Hematopoietic multipotent progenitor cell treated with erythropoietin and hydrocortisone succinate and interleukin-3 and kit ligand, for 4 days (in vitro differentiated cells): ENCODE measurements at regions not wholly inside any gene's neighbourhood (a gene's known extent, or its start where the extent isn't known, plus 50 kb on each side); places are given as distances from the start of the nearest gene placed in this dataset.
"Not testable (repeated sequence)": the region's sequence is repeated elsewhere in the genome, so short reads cannot be mapped to it uniquely, and the experiment has no call there.

Source experiments
- DNase-seq: peaks from one replicate; pipeline ENCODE4 v3.0.0-alpha.2; 2015

GRCh38 chr1:182331387-182331786 lies 60.2 kb downstream of the GLUL start:
- DNase-seq: no peak

- peak; percentile 82 for DNase-seq
Observed at GRCh38 chr1:182330303-182330702, 61.3 kb downstream of the GLUL start.

GRCh38 chr1:182329471-182329870 lies 62.1 kb downstream of the GLUL start:
- peak; percentile 36 for DNase-seq

GRCh38 chr1:182328591-182328990 lies 63.0 kb downstream of the GLUL start:
- no peak for DNase-seq

- no peak for DNase-seq
Observed at GRCh38 chr1:182325339-182325738, 66.3 kb downstream of the GLUL start.

- DNase-seq: not testable (repeated sequence)
Observed at GRCh38 chr1:182321532-182321931, 70.1 kb downstream of the GLUL start.

GRCh38 chr1:182317611-182318161 lies 73.9 kb downstream of the GLUL start:
- DNase-seq: no peak

GRCh38 chr1:182316454-182316853 lies 75.1 kb downstream of the GLUL start:
- DNase-seq: not testable (repeated sequence)

GRCh38 chr1:182315167-182315556 lies 76.4 kb downstream of the GLUL start:
- no peak for DNase-seq

- no peak for DNase-seq
Observed at GRCh38 chr1:182309631-182310351, 81.8 kb downstream of the GLUL start.

- no peak for DNase-seq
Observed at GRCh38 chr1:182308826-182309225, 82.8 kb downstream of the GLUL start.

- not testable (repeated sequence) for DNase-seq
Observed at GRCh38 chr1:182307486-182307885, 84.1 kb downstream of the GLUL start.

- DNase-seq: no peak
Observed at GRCh38 chr1:182305861-182306260, 85.7 kb downstream of the GLUL start.

- DNase-seq: no peak
Observed at GRCh38 chr1:182304627-182305026, 87.0 kb downstream of the GLUL start.

- peak; percentile 29 for DNase-seq
Observed at GRCh38 chr1:182304218-182304617, 87.4 kb downstream of the GLUL start.

GRCh38 chr1:182303778-182304177 lies 87.8 kb downstream of the GLUL start:
- DNase-seq: peak; percentile 26

GRCh38 chr1:182301467-182302198 lies 90.0 kb downstream of the GLUL start:
- peak; percentile 89 for DNase-seq

- DNase-seq: peak; percentile 73
Observed at GRCh38 chr1:182301026-182301436, 90.6 kb downstream of the GLUL start.

- peak; percentile 99 for DNase-seq
Observed at GRCh38 chr1:182299728-182300616, 91.6 kb downstream of the GLUL start.

GRCh38 chr1:182299054-182299727 lies 92.4 kb downstream of the GLUL start:
- DNase-seq: not testable (repeated sequence)

GRCh38 chr1:182297335-182297734 lies 94.3 kb downstream of the GLUL start:
- DNase-seq: no peak

GRCh38 chr1:182295697-182296096 lies 95.9 kb downstream of the GLUL start:
- DNase-seq: no peak
